ENCODE measurements at regions not wholly inside any gene's neighbourhood (a gene's known extent, or its start where the extent isn't known, plus 50 kb on each side); places are given as distances from the start of the nearest gene placed in this dataset.

GRCh38 chr5:178793696-178794095 lies 63.2 kb upstream of the ZNF354A start:
- TF ChIP-seq EZH2phosphoT487 (IDR thresholded peaks at IDR 0.05) (no peak), CTCF (IDR thresholded peaks at IDR 0.05) (no peak)

Measured in neural progenitor cell (in vitro differentiated cells).